ENCODE measurements at regions not wholly inside any gene's neighbourhood (a gene's known extent, or its start where the extent isn't known, plus 50 kb on each side); places are given as distances from the start of the nearest gene placed in this dataset.

DNA sequence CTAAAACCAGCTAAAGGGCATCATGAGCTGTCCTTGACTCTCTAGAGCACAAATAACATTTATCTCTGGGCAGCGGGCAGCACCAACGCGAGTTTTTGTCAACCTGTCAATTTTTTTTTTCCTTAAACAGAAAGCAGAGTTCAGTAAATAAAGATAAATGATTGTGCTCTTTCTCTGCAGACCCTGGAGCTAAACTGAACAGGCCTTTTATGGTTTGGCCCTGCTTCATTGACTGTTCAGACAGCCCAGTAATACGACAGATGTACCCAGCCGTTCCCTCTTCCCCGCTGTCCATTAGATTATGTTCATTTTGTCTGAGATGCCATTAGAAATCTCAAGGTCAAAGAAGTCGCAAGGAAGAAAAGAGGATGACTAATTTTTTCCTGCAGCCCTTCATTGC is 280.5 kb upstream of the PIK3C3 start:
- Histone ChIP-seq H3K4me1 (ENCODE audit: control insufficient read depth in 2 of 2, insufficient read depth in 2 of 2, low read length in 2 of 2) (no peaks in the 10 kb centered on the region), H3K27ac (ENCODE audit: low read depth in 2 of 2, low read length in 2 of 2) (no peak overlapping the region), H3K4me3 (ENCODE audit: low read length in 2 of 2) (no peak overlapping the region), H3K27me3 (ENCODE audit: control insufficient read depth in 2 of 2, insufficient read depth in 2 of 2, low read length in 2 of 2) (no peaks in the 10 kb centered on the region), H3K36me3 (ENCODE audit: control insufficient read depth in 2 of 2, insufficient read depth in 2 of 2, low read length in 2 of 2) (no peaks in the 10 kb centered on the region), H3K9ac (ENCODE audit: low read depth in 1 of 2, low read length in 2 of 2) (no peak overlapping the region), H3K9me3 (ENCODE audit: control insufficient read depth in 2 of 2, low read length in 2 of 2) (no peaks in the 10 kb centered on the region)

DNA sequence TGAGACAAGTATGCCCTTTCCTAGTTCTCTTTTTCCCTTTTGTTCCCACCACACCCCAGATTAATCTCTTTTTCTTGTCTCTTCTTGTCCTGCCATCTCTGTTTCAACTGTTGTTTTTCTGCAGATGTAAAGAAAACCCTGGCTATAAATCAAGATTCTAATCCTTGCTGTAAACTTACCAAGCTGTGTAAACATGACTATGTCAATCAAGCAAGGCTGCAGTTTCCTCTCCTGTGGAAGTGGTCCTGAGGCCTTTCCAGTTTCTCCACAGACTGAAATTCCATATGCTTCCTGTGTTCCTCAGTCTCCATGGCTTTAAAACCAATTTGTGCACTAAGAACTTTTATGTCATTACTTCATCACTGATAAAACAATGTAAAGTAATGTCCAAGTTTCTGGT is 288.8 kb upstream of the PIK3C3 start:
- H3K4me3 ChIP-seq (ENCODE audit: low read length in 2 of 2), result no peak overlapping the region
- H3K4me1 ChIP-seq (ENCODE audit: control insufficient read depth in 2 of 2, insufficient read depth in 2 of 2, low read length in 2 of 2), result no peaks in the 10 kb centered on the region
- H3K27ac ChIP-seq (ENCODE audit: low read depth in 2 of 2, low read length in 2 of 2), result no peak overlapping the region
- no peaks in the 10 kb centered on the region for H3K36me3 ChIP-seq (ENCODE audit: control insufficient read depth in 2 of 2, insufficient read depth in 2 of 2, low read length in 2 of 2)
- no peak overlapping the region for H3K9ac ChIP-seq (ENCODE audit: low read depth in 1 of 2, low read length in 2 of 2)
- no peaks in the 10 kb centered on the region for H3K27me3 ChIP-seq (ENCODE audit: control insufficient read depth in 2 of 2, insufficient read depth in 2 of 2, low read length in 2 of 2)
- H3K9me3 ChIP-seq (ENCODE audit: control insufficient read depth in 2 of 2, low read length in 2 of 2), result no peaks in the 10 kb centered on the region

DNA sequence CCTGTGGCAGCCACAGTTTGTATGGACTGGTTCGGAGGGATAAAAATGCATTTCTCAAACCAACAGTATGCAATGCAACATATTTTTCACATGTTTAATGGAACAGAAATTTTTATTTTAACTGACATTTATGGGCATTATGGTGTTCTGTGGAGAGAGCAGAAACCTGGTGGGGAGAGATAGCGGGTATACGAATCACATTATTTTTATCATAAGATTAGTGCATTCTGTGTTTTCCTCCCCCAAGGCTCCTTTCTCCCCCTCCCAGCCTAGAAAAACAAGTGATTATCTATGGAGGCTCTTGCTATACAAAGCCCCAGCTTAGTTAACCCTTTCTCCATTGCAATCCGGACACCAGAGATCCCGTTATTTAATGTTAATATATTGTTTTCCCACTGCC is 289.8 kb upstream of the PIK3C3 start:
- H3K27me3 ChIP-seq (ENCODE audit: control insufficient read depth in 2 of 2, insufficient read depth in 2 of 2, low read length in 2 of 2), result no peaks in the 10 kb centered on the region
- no peaks in the 10 kb centered on the region for H3K36me3 ChIP-seq (ENCODE audit: control insufficient read depth in 2 of 2, insufficient read depth in 2 of 2, low read length in 2 of 2)
- H3K4me3 ChIP-seq (ENCODE audit: low read length in 2 of 2), result no peak overlapping the region
- no peak overlapping the region for H3K9ac ChIP-seq (ENCODE audit: low read depth in 1 of 2, low read length in 2 of 2)
- H3K9me3 ChIP-seq (ENCODE audit: control insufficient read depth in 2 of 2, low read length in 2 of 2), result no peaks in the 10 kb centered on the region
- H3K27ac ChIP-seq (ENCODE audit: low read depth in 2 of 2, low read length in 2 of 2), result no peak overlapping the region
- H3K4me1 ChIP-seq (ENCODE audit: control insufficient read depth in 2 of 2, insufficient read depth in 2 of 2, low read length in 2 of 2), result no peaks in the 10 kb centered on the region

DNA sequence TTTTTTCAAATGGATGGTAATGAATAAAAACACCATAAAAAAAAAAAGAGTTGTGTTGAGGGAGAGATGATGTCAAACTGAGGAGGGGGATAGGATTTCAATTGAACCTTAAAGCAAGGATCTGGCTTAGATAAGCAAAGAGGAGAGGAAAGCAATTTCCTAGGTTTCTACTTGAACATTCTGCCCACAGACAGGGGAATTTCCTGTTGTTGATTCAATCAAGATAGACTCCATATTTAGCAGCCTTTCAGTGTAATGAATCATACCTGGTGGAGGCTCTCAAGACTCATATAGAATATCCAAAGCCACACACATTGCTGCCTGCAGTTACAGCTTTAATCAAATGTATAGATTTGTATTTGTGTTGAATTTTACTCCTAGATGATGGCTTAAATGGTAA is 294.4 kb upstream of the PIK3C3 start:
- Histone ChIP-seq H3K4me3 (ENCODE audit: low read length in 2 of 2) (no peak overlapping the region), H3K27ac (ENCODE audit: low read depth in 2 of 2, low read length in 2 of 2) (no peak overlapping the region), H3K9me3 (ENCODE audit: control insufficient read depth in 2 of 2, low read length in 2 of 2) (no peaks in the 10 kb centered on the region), H3K9ac (ENCODE audit: low read depth in 1 of 2, low read length in 2 of 2) (no peak overlapping the region), H3K27me3 (ENCODE audit: control insufficient read depth in 2 of 2, insufficient read depth in 2 of 2, low read length in 2 of 2) (no peaks in the 10 kb centered on the region), H3K4me1 (ENCODE audit: control insufficient read depth in 2 of 2, insufficient read depth in 2 of 2, low read length in 2 of 2) (no peaks in the 10 kb centered on the region), H3K36me3 (ENCODE audit: control insufficient read depth in 2 of 2, insufficient read depth in 2 of 2, low read length in 2 of 2) (no peaks in the 10 kb centered on the region)

DNA sequence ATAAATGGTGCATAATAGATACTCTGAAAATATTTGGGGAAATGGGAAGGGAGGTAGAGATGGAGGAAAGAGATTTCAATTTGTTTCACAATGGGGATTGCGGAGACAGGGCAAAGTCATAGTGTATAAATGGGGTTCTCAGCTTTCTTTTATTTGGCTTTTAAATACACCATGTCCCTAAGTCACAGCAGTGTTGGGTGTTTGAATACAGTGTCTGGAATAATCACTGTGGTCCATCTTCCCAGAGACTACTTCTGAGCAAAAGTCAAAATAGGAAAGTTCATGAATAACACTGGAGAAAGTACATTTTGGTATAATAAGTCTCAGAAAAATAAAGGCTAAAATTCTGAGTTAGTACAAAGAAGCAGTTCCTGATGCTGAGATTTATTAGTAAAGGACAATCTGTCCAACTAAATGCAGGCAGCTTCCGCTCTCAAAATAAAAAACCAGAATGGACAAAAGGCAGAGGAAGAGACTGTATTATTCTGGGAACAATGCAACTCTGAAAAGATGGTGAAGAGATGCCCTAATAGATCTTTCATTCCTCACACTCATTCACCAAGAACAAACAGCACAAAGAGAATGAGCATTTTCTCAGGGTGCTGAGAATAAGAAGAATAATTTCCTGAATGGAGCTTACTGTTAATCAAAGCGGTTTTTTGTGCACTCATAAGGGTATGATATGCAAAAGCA is 295.4 kb upstream of the PIK3C3 start:
- Histone ChIP-seq H3K4me3 (ENCODE audit: low read length in 2 of 2) (no peak overlapping the region), H3K9ac (ENCODE audit: low read depth in 1 of 2, low read length in 2 of 2) (no peak overlapping the region), H3K9me3 (ENCODE audit: control insufficient read depth in 2 of 2, low read length in 2 of 2) (no peaks in the 10 kb centered on the region), H3K27me3 (ENCODE audit: control insufficient read depth in 2 of 2, insufficient read depth in 2 of 2, low read length in 2 of 2) (no peaks in the 10 kb centered on the region), H3K27ac (ENCODE audit: low read depth in 2 of 2, low read length in 2 of 2) (no peak overlapping the region), H3K4me1 (ENCODE audit: control insufficient read depth in 2 of 2, insufficient read depth in 2 of 2, low read length in 2 of 2) (no peaks in the 10 kb centered on the region), H3K36me3 (ENCODE audit: control insufficient read depth in 2 of 2, insufficient read depth in 2 of 2, low read length in 2 of 2) (no peaks in the 10 kb centered on the region)

DNA sequence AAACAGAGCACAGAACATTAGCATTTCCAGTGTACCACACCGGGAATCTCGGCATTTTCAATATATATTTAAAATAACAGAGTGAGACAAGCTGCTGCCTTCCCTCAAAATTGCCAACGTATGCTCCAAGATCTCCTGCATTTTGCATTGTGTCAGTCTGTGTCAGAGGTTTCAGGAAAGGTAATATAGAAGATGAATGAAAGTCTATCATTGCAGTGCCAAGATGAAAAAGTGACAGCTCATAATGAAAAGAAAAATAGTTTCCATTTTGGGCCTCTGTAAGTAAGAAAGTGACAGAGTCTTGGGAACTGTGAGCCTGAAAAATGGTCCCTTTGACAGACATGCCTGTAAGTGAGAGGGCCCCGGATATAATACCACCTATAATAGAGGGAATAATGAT is 297.8 kb upstream of the PIK3C3 start:
- no peaks in the 10 kb centered on the region for H3K36me3 ChIP-seq (ENCODE audit: control insufficient read depth in 2 of 2, insufficient read depth in 2 of 2, low read length in 2 of 2)
- no peaks in the 10 kb centered on the region for H3K9me3 ChIP-seq (ENCODE audit: control insufficient read depth in 2 of 2, low read length in 2 of 2)
- H3K27me3 ChIP-seq (ENCODE audit: control insufficient read depth in 2 of 2, insufficient read depth in 2 of 2, low read length in 2 of 2), result no peaks in the 10 kb centered on the region
- H3K4me3 ChIP-seq (ENCODE audit: low read length in 2 of 2), result no peak overlapping the region
- H3K9ac ChIP-seq (ENCODE audit: low read depth in 1 of 2, low read length in 2 of 2), result no peak overlapping the region
- H3K4me1 ChIP-seq (ENCODE audit: control insufficient read depth in 2 of 2, insufficient read depth in 2 of 2, low read length in 2 of 2), result no peaks in the 10 kb centered on the region
- H3K27ac ChIP-seq (ENCODE audit: low read depth in 2 of 2, low read length in 2 of 2), result no peak overlapping the region

DNA sequence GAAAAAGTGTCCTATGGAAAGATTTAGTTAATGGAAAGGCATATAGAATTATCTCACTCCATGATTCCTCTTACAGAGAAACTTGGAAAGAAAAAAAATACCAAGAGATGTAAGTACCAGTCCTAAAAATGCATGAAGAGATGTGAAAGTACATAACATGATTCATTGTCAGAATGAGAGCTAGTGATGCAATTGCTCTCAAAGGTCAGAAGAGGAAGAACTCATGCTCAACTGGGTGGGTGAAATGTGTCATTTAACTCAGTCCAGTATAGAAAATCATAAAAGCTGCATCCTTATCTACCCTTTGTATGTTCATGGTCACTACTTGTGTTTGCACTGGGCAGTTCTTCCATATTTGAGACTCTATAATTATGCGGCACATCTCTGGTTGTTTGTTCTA is 300.0 kb upstream of the PIK3C3 start:
- Histone ChIP-seq H3K27me3 (ENCODE audit: control insufficient read depth in 2 of 2, insufficient read depth in 2 of 2, low read length in 2 of 2) (no peaks in the 10 kb centered on the region), H3K4me1 (ENCODE audit: control insufficient read depth in 2 of 2, insufficient read depth in 2 of 2, low read length in 2 of 2) (no peaks in the 10 kb centered on the region), H3K27ac (ENCODE audit: low read depth in 2 of 2, low read length in 2 of 2) (no peak overlapping the region), H3K4me3 (ENCODE audit: low read length in 2 of 2) (no peak overlapping the region), H3K9ac (ENCODE audit: low read depth in 1 of 2, low read length in 2 of 2) (no peak overlapping the region), H3K9me3 (ENCODE audit: control insufficient read depth in 2 of 2, low read length in 2 of 2) (no peaks in the 10 kb centered on the region), H3K36me3 (ENCODE audit: control insufficient read depth in 2 of 2, insufficient read depth in 2 of 2, low read length in 2 of 2) (no peaks in the 10 kb centered on the region)

DNA sequence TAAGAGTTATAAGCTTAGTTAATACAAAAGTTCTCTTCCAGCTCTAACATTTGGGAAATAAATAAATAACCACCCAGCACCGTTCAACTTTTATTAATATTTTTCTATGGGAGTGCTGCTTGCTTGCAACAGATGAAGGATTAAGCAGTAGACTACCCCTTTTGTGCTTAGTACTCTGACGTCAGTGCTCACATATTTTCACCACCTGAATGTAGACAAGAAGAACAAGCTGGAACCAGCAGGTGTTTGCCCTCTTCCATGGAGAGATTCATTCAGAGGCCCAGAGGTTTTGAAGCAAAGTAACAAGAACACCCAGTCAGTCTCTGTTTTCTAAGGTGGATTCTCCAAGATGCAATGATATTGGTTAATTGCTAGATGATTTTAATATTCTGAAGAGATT is 307.1 kb upstream of the PIK3C3 start:
- Histone ChIP-seq H3K9me3 (ENCODE audit: control insufficient read depth in 2 of 2, low read length in 2 of 2) (no peaks in the 10 kb centered on the region), H3K4me3 (ENCODE audit: low read length in 2 of 2) (no peak overlapping the region), H3K27me3 (ENCODE audit: control insufficient read depth in 2 of 2, insufficient read depth in 2 of 2, low read length in 2 of 2) (no peaks in the 10 kb centered on the region), H3K27ac (ENCODE audit: low read depth in 2 of 2, low read length in 2 of 2) (no peak overlapping the region), H3K9ac (ENCODE audit: low read depth in 1 of 2, low read length in 2 of 2) (no peak overlapping the region), H3K36me3 (ENCODE audit: control insufficient read depth in 2 of 2, insufficient read depth in 2 of 2, low read length in 2 of 2) (no peaks in the 10 kb centered on the region), H3K4me1 (ENCODE audit: control insufficient read depth in 2 of 2, insufficient read depth in 2 of 2, low read length in 2 of 2) (no peaks in the 10 kb centered on the region)

DNA sequence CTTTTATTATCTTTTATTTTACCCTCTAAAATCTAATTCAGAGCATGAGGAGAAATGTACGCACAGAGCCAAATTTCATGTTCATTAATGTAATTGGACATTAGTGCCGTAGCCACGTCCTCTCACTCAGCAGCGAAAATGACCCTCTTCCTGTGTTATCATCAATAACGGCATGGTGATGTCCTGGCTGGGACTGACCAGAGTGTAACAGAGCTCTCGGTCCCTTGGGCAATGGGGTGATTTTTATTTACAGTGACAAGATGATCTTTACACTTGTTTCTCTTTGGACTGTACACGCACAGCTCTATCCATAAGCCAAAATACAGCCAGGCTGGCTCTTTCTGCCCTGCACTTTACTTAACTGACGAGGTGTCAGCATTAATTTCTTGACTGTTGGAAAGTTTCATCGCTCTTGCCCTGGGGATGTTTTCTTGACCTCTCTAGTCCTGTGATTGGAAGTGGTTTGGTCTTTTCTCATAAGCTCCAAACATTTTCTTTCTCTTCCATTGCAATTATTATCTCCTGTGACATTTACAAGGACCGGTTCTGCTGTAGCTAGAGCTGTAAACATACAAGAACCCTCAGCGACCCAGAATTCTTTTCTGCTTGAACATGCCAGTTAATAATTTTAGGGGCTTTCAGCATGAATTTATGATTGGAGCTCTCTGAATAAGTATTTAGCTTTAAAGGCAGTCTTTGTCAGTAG is 308.0 kb upstream of the PIK3C3 start:
- H3K27me3 ChIP-seq (ENCODE audit: control insufficient read depth in 2 of 2, insufficient read depth in 2 of 2, low read length in 2 of 2), result no peaks in the 10 kb centered on the region
- no peak overlapping the region for H3K27ac ChIP-seq (ENCODE audit: low read depth in 2 of 2, low read length in 2 of 2)
- H3K9me3 ChIP-seq (ENCODE audit: control insufficient read depth in 2 of 2, low read length in 2 of 2), result no peaks in the 10 kb centered on the region

DNA sequence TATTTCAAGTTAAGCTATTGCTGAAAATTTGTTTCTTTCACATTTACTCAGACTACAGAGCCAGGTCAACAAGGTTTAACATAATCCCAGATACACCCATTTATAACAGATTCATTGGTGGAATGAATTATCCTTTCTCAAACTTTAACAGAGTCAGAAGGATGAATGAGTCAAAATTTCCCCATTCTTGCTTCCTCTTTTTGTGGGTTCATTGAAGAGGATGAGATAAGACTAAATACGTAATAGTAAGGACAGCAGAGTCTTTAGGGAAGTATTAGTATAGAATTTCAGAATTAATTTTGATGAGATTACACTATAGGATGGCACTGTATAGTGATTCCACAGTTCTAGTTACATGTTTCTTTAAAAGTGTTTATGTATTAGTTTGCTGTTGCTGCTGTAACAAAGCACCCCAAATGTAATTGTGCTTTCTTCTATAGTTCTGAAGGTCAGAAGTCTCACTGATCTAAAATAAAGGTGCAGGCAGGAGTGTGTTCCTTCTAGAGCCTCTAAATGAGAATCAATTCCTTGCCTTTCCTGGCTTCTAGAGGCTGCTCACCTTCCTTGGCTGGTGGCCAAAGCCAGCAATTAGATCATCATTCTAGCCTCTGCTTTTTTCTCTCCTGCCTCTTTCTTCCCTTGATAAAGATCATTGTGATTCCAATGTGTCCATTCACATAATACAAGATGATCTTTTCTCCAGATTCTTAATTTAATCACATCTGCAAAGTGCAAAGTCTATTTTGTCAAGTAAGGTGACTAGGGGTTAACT is 309.3 kb upstream of the PIK3C3 start:
- no peak overlapping the region for H3K9ac ChIP-seq (ENCODE audit: low read depth in 1 of 2, low read length in 2 of 2)
- H3K27me3 ChIP-seq (ENCODE audit: control insufficient read depth in 2 of 2, insufficient read depth in 2 of 2, low read length in 2 of 2), result no peaks in the 10 kb centered on the region
- H3K36me3 ChIP-seq (ENCODE audit: control insufficient read depth in 2 of 2, insufficient read depth in 2 of 2, low read length in 2 of 2), result no peaks in the 10 kb centered on the region
- H3K4me3 ChIP-seq (ENCODE audit: low read length in 2 of 2), result no peak overlapping the region
- no peaks in the 10 kb centered on the region for H3K4me1 ChIP-seq (ENCODE audit: control insufficient read depth in 2 of 2, insufficient read depth in 2 of 2, low read length in 2 of 2)
- no peak overlapping the region for H3K27ac ChIP-seq (ENCODE audit: low read depth in 2 of 2, low read length in 2 of 2)
- no peaks in the 10 kb centered on the region for H3K9me3 ChIP-seq (ENCODE audit: control insufficient read depth in 2 of 2, low read length in 2 of 2)

More for the DNA sequence above, 308.0 kb upstream of the PIK3C3 start:
- Histone ChIP-seq H3K4me1 (ENCODE audit: control insufficient read depth in 2 of 2, insufficient read depth in 2 of 2, low read length in 2 of 2) (no peaks in the 10 kb centered on the region), H3K4me3 (ENCODE audit: low read length in 2 of 2) (no peak overlapping the region), H3K9ac (ENCODE audit: low read depth in 1 of 2, low read length in 2 of 2) (no peak overlapping the region), H3K36me3 (ENCODE audit: control insufficient read depth in 2 of 2, insufficient read depth in 2 of 2, low read length in 2 of 2) (no peaks in the 10 kb centered on the region)
